Tibial nerve (tissue), 4 donors: ENCODE measurements at regions not wholly inside any gene's neighbourhood (a gene's known extent, or its start where the extent isn't known, plus 50 kb on each side); places are given as distances from the start of the nearest gene placed in this dataset.

Experiments used
- CTCF ChIP-seq, 5 experiments: fragments of 200-600 bp in 3 of 5; fragments of 450-650 bp in 2 of 5; sonication (generic) in 3 of 5; IDR thresholded peaks; one replicate each; pipeline ENCODE4 v1.5.1; 2016 to 2019; ENCODE audit warnings: antibody characterized with exemption in 5 of 5, mild to moderate bottlenecking in 3 of 5, moderate library complexity in 2 of 5
- EP300 ChIP-seq, 2 donors: sonication (generic); formaldehyde crosslinking; IDR thresholded peaks; one replicate each; pipeline ENCODE4 v1.6.1; 2017; ENCODE audit warnings: antibody characterized with exemption in 2 of 2, mild to moderate bottlenecking in 1 of 2

GRCh38 chr22:27697888-27698287 lies 103.7 kb downstream of the MN1 start:
- TF ChIP-seq CTCF (IDR thresholded peaks at IDR 0.05) (no peak), EP300 (IDR thresholded peaks at IDR 0.05) (no peak)
